DND-41 (cell line): ENCODE measurements at regions not wholly inside any gene's neighbourhood (a gene's known extent, or its start where the extent isn't known, plus 50 kb on each side); places are given as distances from the start of the nearest gene placed in this dataset.

Experiments used
- ATAC-seq: fragments of 200-7000 bp; cut with Tn5 transposase; 3 replicates; pipeline ENCODE4 v1.9.1; 2021; ENCODE audit warnings: low read depth; ENCODE audit not compliant: insufficient read depth
- DNase-seq: peaks from one replicate; pipeline ENCODE4 v3.0.0-alpha.2; 2020
- H2AFZ ChIP-seq: 2 replicates; pipeline ENCODE4 v1.6.0; 2012; ENCODE audit warnings: low read depth, low read length
- H3K27ac ChIP-seq: 2 replicates; pipeline ENCODE4 v1.5.1; 2012; ENCODE audit warnings: low read length, inconsistent platforms
- H3K27me3 ChIP-seq: fragments of 200-600 bp; sonication (generic); 2 replicates; pipeline ENCODE4 v1.6.0; 2012; ENCODE audit warnings: low read length, mild to moderate bottlenecking, inconsistent platforms; ENCODE audit not compliant: insufficient read depth, poor library complexity
- H3K36me3 ChIP-seq: 2 replicates; pipeline ENCODE4 v1.5.1; 2012; ENCODE audit warnings: low read length, inconsistent platforms; ENCODE audit not compliant: insufficient read depth
- H3K4me1 ChIP-seq: 2 replicates; pipeline ENCODE4 v1.5.1; 2012; ENCODE audit warnings: mild to moderate bottlenecking, low read length; ENCODE audit not compliant: insufficient read depth
- H3K4me2 ChIP-seq: 2 replicates; pipeline ENCODE4 v1.6.0; 2012; ENCODE audit warnings: mild to moderate bottlenecking, moderate library complexity, low read length, inconsistent platforms; ENCODE audit not compliant: insufficient read depth
- H3K4me3 ChIP-seq, 2 experiments: fragments of 200-600 bp in 1 of 2; shearing (Covaris generic) in 1 of 2; 2 replicates each; pipeline ENCODE4 v1.5.1; 2012 to 2016; ENCODE audit warnings: inconsistent platforms in 2 of 2, low read length in 2 of 2, mild to moderate bottlenecking in 2 of 2, low read depth in 1 of 2, moderate library complexity in 1 of 2
- H3K79me2 ChIP-seq: 2 replicates; pipeline ENCODE4 v1.6.0; 2012; ENCODE audit warnings: low read length, inconsistent platforms; ENCODE audit not compliant: insufficient read depth
- H3K9ac ChIP-seq: 2 replicates; pipeline ENCODE4 v1.6.0; 2012; ENCODE audit warnings: low read depth, mild to moderate bottlenecking, inconsistent platforms, low read length, moderate library complexity
- H3K9me3 ChIP-seq: 2 replicates; pipeline ENCODE4 v1.5.1; 2012; ENCODE audit warnings: low read length, moderate library complexity, mild to moderate bottlenecking, inconsistent platforms; ENCODE audit not compliant: insufficient read depth, severe bottlenecking
- H4K20me1 ChIP-seq: 2 replicates; pipeline ENCODE4 v1.6.0; 2012; ENCODE audit warnings: low read length; ENCODE audit not compliant: insufficient read depth
- CTCF ChIP-seq: IDR thresholded peaks from 2 replicates; pipeline ENCODE4 v1.5.1; 2012; ENCODE audit warnings: borderline replicate concordance, low read length, moderate library complexity, mild to moderate bottlenecking; ENCODE audit not compliant: poor library complexity, severe bottlenecking; ENCODE audit errors: extremely low read depth
- EZH2 ChIP-seq: IDR thresholded peaks from 3 replicates; pipeline ENCODE4 v1.6.1; 2012; ENCODE audit warnings: borderline replicate concordance, low read depth, mild to moderate bottlenecking, moderate library complexity, low read length, inconsistent platforms; ENCODE audit not compliant: severe bottlenecking

DNA sequence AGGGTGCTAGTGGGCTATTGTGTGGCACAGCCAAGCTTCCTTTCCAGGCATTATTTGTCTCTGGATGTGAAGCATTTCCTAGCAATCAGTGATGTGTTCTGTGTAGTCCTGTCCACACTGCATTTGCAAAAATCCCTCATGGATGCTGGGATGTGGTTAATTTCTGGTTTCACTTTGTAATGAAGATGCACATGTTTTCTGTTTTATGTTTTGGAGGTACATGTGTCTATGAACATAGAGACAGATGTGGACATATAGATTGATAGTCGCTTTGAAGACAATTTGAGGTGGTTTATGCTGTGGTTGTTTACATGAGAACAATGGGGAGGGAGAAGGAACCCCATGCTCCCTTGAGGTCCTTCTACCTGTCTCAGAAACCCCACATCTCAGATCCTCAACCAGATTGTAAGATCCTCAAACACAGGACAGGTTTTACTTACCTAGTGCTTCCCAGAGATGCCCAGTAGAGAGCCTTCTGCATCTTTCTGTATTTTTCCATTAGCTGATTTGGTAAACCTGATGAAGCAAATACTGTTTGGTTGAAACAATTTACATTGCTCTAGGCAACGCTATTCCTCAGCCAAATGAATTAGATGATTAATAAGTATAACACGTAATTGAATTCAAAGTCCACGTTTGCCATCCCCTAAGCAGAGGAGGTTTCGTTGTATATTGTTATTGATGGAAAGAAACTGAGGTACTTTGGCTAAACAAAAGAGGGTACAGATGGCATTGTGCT, 204.4 kb downstream of the SPP2 start:
- H3K27me3 ChIP-seq, result no peaks in the 10 kb centered on the region
- H3K4me2 ChIP-seq, result no peak overlapping the region
- no peak overlapping the region for H3K4me3 ChIP-seq
- peak; percentile 26; the same call in 2 of the 3 replicates for ATAC-seq
- H3K27ac ChIP-seq, result 0 out of 2 replicates have a peak overlapping the region, but pooled peaks have one; percentile 5
- no peaks in the 10 kb centered on the region for H3K79me2 ChIP-seq
- H3K4me1 ChIP-seq, result peaks cover 33% of the 10 kb centered on the region
- H3K9ac ChIP-seq, result no peak overlapping the region
- TF ChIP-seq EZH2, result no peak
- TF ChIP-seq CTCF, result no peak
- H2AFZ ChIP-seq, result no peak overlapping the region
- no peaks in the 10 kb centered on the region for H4K20me1 ChIP-seq
- H3K9me3 ChIP-seq, result no peaks in the 10 kb centered on the region
- H3K36me3 ChIP-seq, result no peaks in the 10 kb centered on the region
- no peak for DNase-seq

- Histone ChIP-seq H3K4me1 (peaks cover 20% of the 10 kb centered on the region), H3K79me2 (no peaks in the 10 kb centered on the region), H3K9me3 (no peaks in the 10 kb centered on the region), H3K27me3 (no peaks in the 10 kb centered on the region), H3K4me2 (no peak overlapping the region), H2AFZ (no peak overlapping the region), H3K27ac (0 out of 2 replicates have a peak overlapping the region, but pooled peaks have one; percentile 9), H3K36me3 (no peaks in the 10 kb centered on the region), H4K20me1 (no peaks in the 10 kb centered on the region), H3K4me3 (no peak overlapping the region), H3K9ac (no peak overlapping the region)
- no peak for TF ChIP-seq CTCF
- TF ChIP-seq EZH2, result no peak
- DNase-seq (no peak), ATAC-seq (no peak)
These were observed 202.3 kb downstream of the SPP2 start for GRCh38 chr2:234252772-234253171.

GRCh38 chr2:234251326-234252271, 201.1 kb downstream of the SPP2 start:
- Histone ChIP-seq H3K36me3 (no peaks in the 10 kb centered on the region), H4K20me1 (no peaks in the 10 kb centered on the region), H3K9ac (no peak overlapping the region), H3K27me3 (no peaks in the 10 kb centered on the region), H3K27ac (no peak overlapping the region), H3K79me2 (no peaks in the 10 kb centered on the region), H3K4me3 (no peak overlapping the region), H3K4me1 (peaks cover 16% of the 10 kb centered on the region), H2AFZ (no peak overlapping the region), H3K4me2 (no peak overlapping the region), H3K9me3 (no peaks in the 10 kb centered on the region)
- DNase-seq, result no peak
- TF ChIP-seq CTCF, result no peak
- TF ChIP-seq EZH2, result no peak
- ATAC-seq, result no peak
